Suprapubic skin (tissue), 4 donors: ENCODE measurements at regions not wholly inside any gene's neighbourhood (a gene's known extent, or its start where the extent isn't known, plus 50 kb on each side); places are given as distances from the start of the nearest gene placed in this dataset.
"Not testable (repeated sequence)": the region's sequence is repeated elsewhere in the genome, so short reads cannot be mapped to it uniquely, and the experiment has no call there.

Source experiments
- DNase-seq, 2 donors: peaks; one replicate each; pipeline ENCODE4 v3.0.0-alpha.2; 2019; ENCODE audit warnings: low spot score in 2 of 2
- H3K27ac ChIP-seq: fragments of 200-600 bp; sonication (generic); one replicate; pipeline ENCODE4 v1.5.1; 2019
- H3K27me3 ChIP-seq: fragments of 200-600 bp; sonication (generic); one replicate; pipeline ENCODE4 v1.5.1; 2019
- H3K36me3 ChIP-seq: fragments of 200-600 bp; sonication (generic); one replicate; pipeline ENCODE4 v1.5.1; 2019
- H3K4me1 ChIP-seq: fragments of 200-600 bp; sonication (generic); one replicate; pipeline ENCODE4 v1.5.1; 2019
- H3K4me3 ChIP-seq: fragments of 200-600 bp; sonication (generic); one replicate; pipeline ENCODE4 v1.5.1; 2019; ENCODE audit warnings: mild to moderate bottlenecking
- H3K9me3 ChIP-seq: fragments of 200-600 bp; sonication (generic); one replicate; pipeline ENCODE4 v1.5.1; 2019
- EP300 ChIP-seq: sonication (generic); formaldehyde crosslinking; IDR thresholded peaks from one replicate; pipeline ENCODE4 v1.6.1; 2017; ENCODE audit warnings: antibody characterized with exemption
- POLR2A ChIP-seq, 2 donors: fragments of 450-650 bp; IDR thresholded peaks; one replicate each; pipeline ENCODE4 v1.6.1; 2017; ENCODE audit warnings: antibody characterized with exemption in 2 of 2, mild to moderate bottlenecking in 2 of 2, moderate library complexity in 2 of 2
- POLR2AphosphoS5 ChIP-seq, 3 donors: sonication (generic); formaldehyde crosslinking; IDR thresholded peaks; one replicate each; pipeline ENCODE4 v1.6.1; 2017; ENCODE audit warnings: antibody characterized with exemption in 3 of 3
- WGBS: methylation state at CpG from one replicate; pipeline ENCODE4 v1.1.5; 2018; 5-methylcytosine and 5-hydroxymethylcytosine counted together
- TF ChIP-seq, protein P1 (sequence below), 2 donors: fragments of 200-600 bp in 1 of 2; fragments of 450-650 bp in 1 of 2; sonication (generic) in 1 of 2; IDR thresholded peaks; one replicate each; pipeline ENCODE4 v1.5.1; 2016 to 2019; ENCODE audit warnings: antibody characterized with exemption in 2 of 2, mild to moderate bottlenecking in 1 of 2, moderate library complexity in 1 of 2

DNA sequence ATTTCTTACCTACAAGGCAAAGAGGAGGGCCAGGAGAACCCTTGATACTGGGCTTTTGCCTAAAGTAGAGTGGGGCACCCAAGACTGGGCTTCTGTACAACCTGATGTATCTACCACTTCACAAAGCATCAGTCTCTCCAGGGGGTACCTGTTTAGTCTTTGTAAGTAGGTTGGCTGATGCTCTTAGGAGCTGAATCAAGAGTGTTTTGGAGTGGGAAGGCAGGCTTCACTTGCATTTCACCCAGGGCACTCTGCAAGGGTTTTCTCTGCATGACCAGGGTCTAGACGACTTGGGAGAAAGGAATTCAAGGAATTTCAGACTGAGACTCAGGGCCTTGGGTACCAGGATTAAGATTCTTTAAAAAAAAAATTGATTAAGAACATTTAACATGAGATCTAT lies 361.5 kb downstream of the RFC3 start:
- Histone ChIP-seq H3K27ac (no peak overlapping the region), H3K9me3 (no peaks in the 10 kb centered on the region), H3K4me1 (no peaks in the 10 kb centered on the region), H3K27me3 (no peaks in the 10 kb centered on the region), H3K4me3 (no peak overlapping the region), H3K36me3 (no peaks in the 10 kb centered on the region)
- TF ChIP-seq POLR2A (IDR thresholded peaks at IDR 0.05) = no peak
- no peak for TF ChIP-seq POLR2AphosphoS5 (IDR thresholded peaks at IDR 0.05)
- TF ChIP-seq, protein P1, sequence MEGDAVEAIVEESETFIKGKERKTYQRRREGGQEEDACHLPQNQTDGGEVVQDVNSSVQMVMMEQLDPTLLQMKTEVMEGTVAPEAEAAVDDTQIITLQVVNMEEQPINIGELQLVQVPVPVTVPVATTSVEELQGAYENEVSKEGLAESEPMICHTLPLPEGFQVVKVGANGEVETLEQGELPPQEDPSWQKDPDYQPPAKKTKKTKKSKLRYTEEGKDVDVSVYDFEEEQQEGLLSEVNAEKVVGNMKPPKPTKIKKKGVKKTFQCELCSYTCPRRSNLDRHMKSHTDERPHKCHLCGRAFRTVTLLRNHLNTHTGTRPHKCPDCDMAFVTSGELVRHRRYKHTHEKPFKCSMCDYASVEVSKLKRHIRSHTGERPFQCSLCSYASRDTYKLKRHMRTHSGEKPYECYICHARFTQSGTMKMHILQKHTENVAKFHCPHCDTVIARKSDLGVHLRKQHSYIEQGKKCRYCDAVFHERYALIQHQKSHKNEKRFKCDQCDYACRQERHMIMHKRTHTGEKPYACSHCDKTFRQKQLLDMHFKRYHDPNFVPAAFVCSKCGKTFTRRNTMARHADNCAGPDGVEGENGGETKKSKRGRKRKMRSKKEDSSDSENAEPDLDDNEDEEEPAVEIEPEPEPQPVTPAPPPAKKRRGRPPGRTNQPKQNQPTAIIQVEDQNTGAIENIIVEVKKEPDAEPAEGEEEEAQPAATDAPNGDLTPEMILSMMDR (IDR thresholded peaks at IDR 0.05) = no peak
- TF ChIP-seq EP300 = no peak
- no peak for DNase-seq
- WGBS = 61% methylated on average over 1 of the region's 1 CpG

DNA sequence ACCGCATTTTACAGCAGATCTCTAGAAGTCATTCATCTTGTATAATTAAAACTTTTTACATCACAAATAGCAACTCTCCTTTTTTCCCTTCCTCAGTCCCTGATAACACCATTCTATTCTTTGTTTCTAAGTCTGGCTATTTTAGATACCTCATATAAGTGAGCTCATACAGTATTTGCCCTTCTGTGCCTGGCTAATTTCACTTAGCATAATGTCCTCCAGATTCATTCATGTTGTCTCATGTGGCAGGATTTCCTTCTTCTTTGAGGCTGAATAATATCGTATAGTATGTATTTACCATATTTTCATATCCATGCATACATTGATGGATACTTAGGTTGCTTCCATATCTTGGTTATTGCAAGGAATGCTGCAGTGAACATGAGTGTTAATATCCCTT lies 362.0 kb downstream of the RFC3 start:
- H3K27me3 ChIP-seq = no peaks in the 10 kb centered on the region
- no peak for DNase-seq
- no peak overlapping the region for H3K27ac ChIP-seq
- TF ChIP-seq EP300 (no peak), POLR2A (IDR thresholded peaks at IDR 0.05) (no peak), POLR2AphosphoS5 (IDR thresholded peaks at IDR 0.05) (no peak)
- TF ChIP-seq, protein P1 (IDR thresholded peaks at IDR 0.05) = no peak
- no peaks in the 10 kb centered on the region for H3K36me3 ChIP-seq
- H3K4me1 ChIP-seq = no peaks in the 10 kb centered on the region
- H3K4me3 ChIP-seq = no peak overlapping the region
- WGBS = 78% methylated on average over 2 of the region's 2 CpGs
- no peaks in the 10 kb centered on the region for H3K9me3 ChIP-seq

DNA sequence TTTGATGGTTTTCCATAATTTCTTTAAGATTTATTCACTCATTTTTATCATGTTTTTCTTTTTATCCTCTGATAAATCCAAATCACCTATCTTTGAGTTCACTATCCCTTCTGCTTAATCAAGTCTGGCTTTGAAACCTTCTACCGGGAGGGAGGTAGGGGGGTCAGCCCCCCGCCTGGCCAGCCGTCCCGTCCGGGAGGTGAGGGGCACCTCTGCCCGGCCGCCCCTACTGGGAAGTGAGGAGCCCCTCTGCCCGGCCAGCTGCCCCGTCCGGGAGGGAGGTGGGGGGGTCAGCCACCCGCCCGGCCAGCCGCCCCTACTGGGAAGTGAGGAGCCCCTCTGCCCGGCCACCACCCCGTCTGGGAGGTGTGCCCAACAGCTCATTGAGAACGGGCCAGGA lies 363.3 kb downstream of the RFC3 start:
- H3K9me3 ChIP-seq, H3K36me3 ChIP-seq, DNase-seq, H3K27ac ChIP-seq, H3K4me1 ChIP-seq, H3K27me3 ChIP-seq, H3K4me3 ChIP-seq: not testable (repeated sequence)
- 95% methylated on average over 7 of the region's 16 CpGs for WGBS

DNA sequence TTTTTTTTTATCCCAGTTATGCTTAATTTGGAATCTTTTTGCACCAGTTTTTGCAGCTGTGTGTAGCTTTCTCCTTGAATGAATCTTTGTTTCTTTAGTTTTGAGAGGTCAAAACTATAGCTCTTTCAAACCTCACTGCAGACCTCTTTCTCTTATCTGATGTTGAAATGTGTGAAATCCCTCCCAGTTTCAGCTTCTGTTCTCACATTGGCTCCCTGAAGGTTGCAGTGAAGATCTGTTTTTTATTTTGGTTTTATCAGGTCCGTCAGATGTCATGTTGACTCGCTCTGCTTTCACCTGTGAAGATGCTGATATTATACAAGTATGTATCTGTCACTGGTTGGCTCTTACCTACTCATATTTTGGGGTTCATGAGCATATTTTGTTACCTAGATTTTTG lies 372.0 kb downstream of the RFC3 start:
- Histone ChIP-seq H3K36me3 (no peaks in the 10 kb centered on the region), H3K9me3 (no peaks in the 10 kb centered on the region), H3K27ac (no peak overlapping the region), H3K4me1 (no peaks in the 10 kb centered on the region), H3K4me3 (no peak overlapping the region), H3K27me3 (no peaks in the 10 kb centered on the region)
- 90% methylated on average over 2 of the region's 2 CpGs for WGBS
- DNase-seq = no peak
- TF ChIP-seq, protein P1 (IDR thresholded peaks at IDR 0.05) = no peak
- TF ChIP-seq EP300 (no peak), POLR2A (IDR thresholded peaks at IDR 0.05) (no peak), POLR2AphosphoS5 (IDR thresholded peaks at IDR 0.05) (no peak)

DNA sequence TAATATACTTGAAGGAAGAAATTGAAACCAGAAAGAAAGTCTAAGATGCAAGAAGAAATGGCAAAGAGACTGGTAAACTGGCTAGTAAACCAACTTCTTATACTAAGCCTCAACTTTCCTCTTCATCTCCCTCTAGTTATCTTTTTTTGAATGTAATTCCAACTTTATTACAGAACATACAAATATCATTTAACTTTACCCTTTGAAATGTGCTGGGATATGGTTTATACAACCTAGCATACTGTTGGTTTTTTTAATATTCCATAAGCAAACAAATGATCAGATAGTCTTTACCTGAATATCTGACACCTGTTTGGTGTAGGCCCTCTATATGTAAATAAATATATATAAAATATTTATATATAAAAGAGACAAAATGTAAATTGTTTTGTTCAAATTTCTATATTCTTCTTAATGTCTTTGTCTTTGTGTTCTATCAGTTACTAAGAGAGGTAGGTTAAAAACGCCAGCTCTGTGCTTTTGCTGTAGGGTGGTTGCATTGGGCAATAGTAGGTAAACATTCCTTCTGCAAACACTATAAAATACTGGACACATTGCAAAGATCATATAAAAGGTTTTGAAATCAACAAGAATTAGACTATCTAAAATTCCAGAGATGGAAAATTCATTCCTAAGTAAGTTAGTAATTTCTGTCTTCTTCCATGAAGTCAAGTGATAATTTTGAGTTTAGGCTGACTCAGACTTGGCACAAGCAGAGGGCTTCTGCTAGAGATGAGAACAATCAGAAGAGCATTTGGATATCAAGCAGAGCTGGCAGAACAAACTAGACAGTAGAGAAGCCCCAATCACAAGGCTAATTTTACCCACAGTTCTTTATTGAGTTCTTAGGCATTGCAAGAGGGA lies 383.3 kb downstream of the RFC3 start:
- no peaks in the 10 kb centered on the region for H3K4me1 ChIP-seq
- no peaks in the 10 kb centered on the region for H3K9me3 ChIP-seq
- WGBS = 77% methylated on average over 1 of the region's 1 CpG
- H3K27ac ChIP-seq = peak overlapping the region; percentile 54
- TF ChIP-seq EP300 (no peak), POLR2AphosphoS5 (IDR thresholded peaks at IDR 0.05) (no peak), POLR2A (IDR thresholded peaks at IDR 0.05) (no peak)
- TF ChIP-seq, protein P1 (IDR thresholded peaks at IDR 0.05) = no peak
- no peak for DNase-seq
- no peaks in the 10 kb centered on the region for H3K27me3 ChIP-seq
- no peak overlapping the region for H3K4me3 ChIP-seq
- H3K36me3 ChIP-seq = no peaks in the 10 kb centered on the region
